Keratinocyte (primary cell): ENCODE measurements at regions not wholly inside any gene's neighbourhood (a gene's known extent, or its start where the extent isn't known, plus 50 kb on each side); places are given as distances from the start of the nearest gene placed in this dataset.

Experiments
- CTCF ChIP-seq, 3 experiments: IDR thresholded peaks in 1 of 3; conservative IDR thresholded peaks in 1 of 3; optimal IDR thresholded peaks in 1 of 3; 2 replicates in 2 of 3; 3 replicates in 1 of 3; pipeline versions ENCODE3 to v1.5.1; 2011; ENCODE audit warnings: low read length in 3 of 3, mild to moderate bottlenecking in 3 of 3, moderate library complexity in 2 of 3, control low read depth in 1 of 3, inconsistent platforms in 1 of 3; ENCODE audit not compliant: insufficient read depth in 2 of 3; ENCODE audit errors: extremely low read depth in 1 of 3
- EZH2 ChIP-seq: IDR thresholded peaks from one replicate; pipeline ENCODE4 v1.6.1; 2012; ENCODE audit warnings: inconsistent platforms, mild to moderate bottlenecking, low read length, moderate library complexity

- TF ChIP-seq CTCF (optimal IDR thresholded peaks at IDR 0.05 in 1 of 3, IDR thresholded peaks at IDR 0.05 in 1 of 3, conservative IDR thresholded peaks at IDR 0.05 in 1 of 3; ENCODE audit: extremely low read depth in 1 of 3, insufficient read depth in 2 of 3, low read length in 3 of 3), result no peak
- no peak for TF ChIP-seq EZH2
Observed at GRCh38 chr22:49491726-49492125, 335.9 kb downstream of the BRD1 start.
